22Rv1 (cell line): ENCODE measurements at regions not wholly inside any gene's neighbourhood (a gene's known extent, or its start where the extent isn't known, plus 50 kb on each side); places are given as distances from the start of the nearest gene placed in this dataset.
"Not testable (repeated sequence)": the region's sequence is repeated elsewhere in the genome, so short reads cannot be mapped to it uniquely, and the experiment has no call there.

Source experiments
- CTCF ChIP-seq: fragments of 450-650 bp; IDR thresholded peaks from 2 replicates; pipeline ENCODE4 v1.5.1; 2017; ENCODE audit warnings: mild to moderate bottlenecking
- ZFX ChIP-seq: fragments of 450-650 bp; IDR thresholded peaks from 2 replicates; pipeline ENCODE4 v1.6.1; 2017; ENCODE audit warnings: antibody characterized with exemption, borderline replicate concordance

- TF ChIP-seq CTCF, ZFX: not testable (repeated sequence)
Measured at GRCh38 chr3:139232341-139232740, 111.5 kb upstream of the MRPS22 start.
